Activated CD4-positive, alpha-beta T cell treated with anti-CD3 and anti-CD28 coated beads for 48 hours (primary cell): ENCODE measurements at regions not wholly inside any gene's neighbourhood (a gene's known extent, or its start where the extent isn't known, plus 50 kb on each side); places are given as distances from the start of the nearest gene placed in this dataset.
"Not testable (repeated sequence)": the region's sequence is repeated elsewhere in the genome, so short reads cannot be mapped to it uniquely, and the experiment has no call there.

Source experiments
- DNase-seq: peaks from one replicate; pipeline ENCODE4 v3.0.0-alpha.2; 2020

DNA sequence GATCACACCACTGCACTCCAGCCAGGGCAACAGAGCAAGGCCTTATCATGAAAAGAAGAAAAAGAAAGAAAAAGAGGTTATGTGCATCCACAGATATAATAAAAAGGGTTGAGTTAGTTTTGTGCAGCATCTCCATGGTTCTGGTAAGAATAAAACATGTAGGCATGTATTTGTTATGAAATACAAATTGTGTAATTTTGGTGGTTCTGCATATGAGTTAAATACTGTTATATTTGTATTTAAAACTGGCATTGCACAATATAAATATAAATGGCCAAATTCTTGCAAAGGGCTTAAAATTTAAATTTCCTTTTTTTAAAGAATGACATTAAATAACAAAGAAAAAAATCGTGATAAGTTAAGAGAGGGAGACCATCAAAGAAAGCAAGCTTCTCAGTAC lies 159.1 kb upstream of the PREP start:
- DNase-seq, result no peak

DNA sequence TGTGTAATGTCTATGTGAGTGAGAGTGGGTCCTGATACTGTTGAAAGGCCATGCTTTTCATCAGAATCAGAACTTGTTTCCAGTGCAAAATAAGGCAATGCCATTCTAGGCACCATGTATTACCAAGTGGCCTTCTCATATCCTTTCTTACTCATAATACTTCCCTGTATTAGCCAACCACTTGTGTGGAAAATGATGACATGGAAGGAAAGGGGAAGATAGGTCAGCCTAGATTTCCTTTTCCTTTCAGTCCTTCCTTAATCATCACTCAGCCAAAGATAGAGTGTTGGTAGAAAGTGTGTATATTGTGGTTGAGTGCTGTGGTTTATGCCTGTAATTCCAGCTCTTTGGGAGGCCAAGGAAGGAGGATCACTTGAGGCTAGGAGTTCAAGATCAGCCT lies 158.6 kb upstream of the PREP start:
- no peak for DNase-seq

- DNase-seq, result no peak
Measured at GRCh38 chr6:105560611-105561066, 157.8 kb upstream of the PREP start.

DNA sequence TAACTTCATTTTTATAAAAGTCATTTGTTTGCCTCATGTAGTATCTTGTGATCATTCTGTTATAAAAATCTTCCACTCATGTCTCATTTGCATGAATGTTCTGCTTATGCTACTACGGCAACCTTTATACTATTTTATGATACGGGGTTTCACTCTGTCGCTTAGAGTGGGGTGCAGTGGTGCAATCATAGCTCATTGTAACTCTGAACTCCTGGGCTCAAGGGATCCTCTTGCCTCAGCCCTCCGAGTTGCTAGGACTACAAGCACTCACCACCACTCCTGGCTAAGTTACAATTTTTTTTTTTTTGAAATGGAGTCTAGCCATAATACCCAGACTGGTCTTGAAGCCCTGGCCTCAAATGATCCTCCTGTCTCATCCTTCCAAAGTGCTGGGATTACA lies 154.4 kb upstream of the PREP start:
- DNase-seq, result no peak

- DNase-seq, result no peak
Measured at GRCh38 chr6:105553171-105553570, 150.3 kb upstream of the PREP start.

DNA sequence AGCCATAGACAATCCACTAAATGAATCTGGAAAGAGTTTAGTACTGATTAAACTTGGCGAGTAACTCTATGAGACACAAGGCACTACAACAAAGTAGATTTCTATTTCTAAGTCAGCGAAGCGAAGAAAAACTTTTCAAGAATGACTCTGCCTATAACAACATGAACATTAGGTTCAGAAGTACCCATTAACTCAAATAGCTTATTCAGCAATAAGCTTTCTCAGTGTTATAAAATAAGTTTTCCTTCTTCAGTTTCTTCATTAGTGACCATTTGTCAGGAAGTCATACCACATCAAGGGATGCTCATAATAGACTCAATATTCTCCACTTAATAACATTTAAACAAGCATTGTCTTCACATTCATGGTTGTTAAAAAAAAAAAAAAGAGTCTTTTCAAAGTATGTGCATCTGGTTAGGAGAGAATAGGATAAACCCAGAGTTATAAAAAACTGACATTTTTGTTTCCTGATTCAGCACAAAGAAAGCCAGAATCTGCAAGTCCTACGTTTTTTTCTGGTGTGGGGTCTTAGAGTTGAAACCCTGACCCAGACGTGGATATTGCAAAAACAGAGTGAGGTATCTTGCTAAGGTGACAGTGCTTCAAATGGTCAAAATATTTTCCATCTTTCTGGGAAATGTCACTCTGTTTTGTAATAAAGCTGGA lies 148.2 kb upstream of the PREP start:
- DNase-seq, result no peak

DNA sequence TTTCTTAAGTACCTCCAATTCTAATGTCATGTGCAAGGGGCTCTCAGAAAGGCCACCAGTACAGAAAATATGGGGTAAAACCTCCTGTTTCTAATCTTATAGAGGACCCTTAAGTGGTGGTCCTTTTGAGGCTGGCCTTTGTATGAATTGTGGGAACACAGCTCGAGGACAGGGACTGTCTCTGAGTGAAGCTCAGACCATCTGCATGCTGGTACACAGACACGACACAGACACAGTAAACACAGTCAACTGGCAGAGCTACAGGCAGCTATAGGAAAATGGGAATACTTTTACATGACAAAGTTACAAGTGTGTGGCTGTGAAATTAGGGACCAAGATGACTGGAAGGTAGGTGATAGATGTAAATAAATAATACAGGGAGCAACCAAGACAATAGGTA lies 143.9 kb upstream of the PREP start:
- DNase-seq, result no peak

GRCh38 chr6:105545947-105546731 lies 143.3 kb upstream of the PREP start:
- no peak for DNase-seq

DNA sequence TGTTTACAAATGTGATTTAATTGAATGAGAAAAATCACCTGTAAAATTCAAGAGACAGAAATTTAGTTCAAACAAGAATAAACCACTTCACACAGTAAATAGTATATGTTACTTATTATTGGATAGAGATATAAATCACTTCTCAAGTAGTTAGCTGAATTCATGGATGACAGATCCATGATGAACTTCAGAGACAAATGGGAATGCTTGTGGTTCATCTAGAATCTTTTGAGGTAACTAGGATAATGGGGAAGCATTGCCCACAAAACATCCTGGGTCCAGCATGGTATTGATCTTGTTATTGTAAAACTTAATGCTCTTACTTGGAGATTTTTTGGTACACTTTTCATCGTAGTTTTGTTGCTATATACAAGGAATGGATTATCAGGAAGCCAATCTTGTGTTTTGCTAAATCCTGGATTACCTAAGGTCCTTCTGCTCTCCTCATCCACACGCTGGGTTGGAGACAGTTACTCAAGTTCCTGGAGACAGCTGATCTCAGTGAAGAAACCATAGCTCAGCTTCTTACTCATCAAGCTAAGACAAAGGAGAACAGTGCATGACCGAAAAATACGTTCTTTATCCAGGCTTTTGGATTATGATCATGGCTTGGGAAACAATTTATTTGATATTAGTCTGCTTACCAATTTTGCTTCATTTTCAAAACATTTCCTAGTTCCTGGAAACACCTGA lies 142.5 kb upstream of the PREP start:
- DNase-seq, result no peak

GRCh38 chr6:105539911-105540310 lies 137.0 kb upstream of the PREP start:
- DNase-seq, result no peak

- DNase-seq, result no peak
Measured at GRCh38 chr6:105537981-105538578, 135.2 kb upstream of the PREP start.

DNA sequence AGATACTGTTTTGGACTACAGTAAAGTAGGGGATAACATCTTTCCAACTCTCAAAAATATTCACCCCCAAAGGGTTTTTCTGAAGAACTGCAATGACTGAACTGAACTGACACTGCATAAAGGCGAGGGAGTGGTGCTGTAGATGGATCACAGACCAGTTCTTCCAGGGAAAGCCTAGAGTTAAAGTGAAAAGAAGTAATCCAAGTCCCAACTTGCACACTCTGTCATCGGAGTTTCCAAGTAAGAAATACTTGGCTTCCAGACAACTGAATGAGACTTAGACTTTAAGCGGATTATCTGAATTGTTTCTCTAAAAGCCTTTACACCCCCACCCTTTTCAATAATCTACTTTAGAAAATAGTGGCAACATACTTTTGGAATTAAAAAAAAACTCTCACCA lies 134.1 kb upstream of the PREP start:
- DNase-seq, result no peak

DNA sequence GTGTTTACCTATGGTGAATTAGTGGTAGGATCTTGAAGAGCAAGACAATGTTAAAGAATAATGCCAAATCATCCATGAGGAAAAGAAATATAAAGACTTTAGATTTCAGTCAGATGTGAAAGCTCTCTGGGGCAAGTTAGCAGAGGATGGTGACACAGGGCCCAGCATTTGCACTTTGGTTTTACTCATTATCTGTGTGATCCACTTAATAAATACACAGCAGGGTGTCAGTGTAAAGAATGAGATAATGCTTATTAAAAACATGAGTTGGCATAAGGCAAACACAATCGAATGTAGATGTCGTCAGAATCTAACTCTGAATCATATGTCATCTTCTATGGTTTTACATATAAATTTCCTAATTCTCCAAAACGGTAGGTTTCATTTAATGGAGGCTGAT lies 130.4 kb upstream of the PREP start:
- no peak for DNase-seq

- no peak for DNase-seq
Measured at GRCh38 chr6:105526225-105526872, 123.5 kb upstream of the PREP start.

DNA sequence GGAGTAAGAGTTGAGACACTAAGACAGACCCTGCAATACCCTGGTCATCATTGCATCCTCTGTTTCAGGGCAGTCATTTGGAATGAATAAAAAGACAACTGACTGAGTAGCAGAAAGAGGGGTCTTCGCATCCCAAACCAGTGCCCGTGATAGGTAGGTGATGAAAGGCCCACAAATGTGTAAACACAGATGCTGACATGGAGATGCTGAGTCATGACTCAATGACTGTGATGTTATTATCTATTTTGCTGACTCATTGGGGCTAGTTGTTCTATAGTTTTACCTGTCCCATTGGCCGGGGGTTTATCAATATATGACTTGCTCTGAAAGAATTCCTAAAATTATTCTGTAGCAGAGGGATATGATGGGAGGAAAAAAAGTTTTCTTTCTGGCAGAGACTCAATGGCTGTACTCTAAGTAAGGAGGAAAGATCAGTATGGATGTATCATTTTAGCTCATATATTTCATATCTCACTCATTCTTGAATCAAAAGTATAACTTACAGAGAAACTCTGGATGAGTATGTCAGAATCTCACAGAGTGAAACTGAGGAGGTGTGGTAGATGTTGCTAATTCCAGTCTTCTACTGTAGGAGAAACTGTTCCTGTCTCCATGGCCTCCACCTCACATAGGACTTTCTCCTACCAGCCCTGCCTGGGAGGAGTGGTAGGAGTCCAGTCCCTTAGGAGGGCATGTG lies 119.9 kb upstream of the PREP start:
- no peak for DNase-seq

- no peak for DNase-seq
Measured at GRCh38 chr6:105519954-105520353, 117.1 kb upstream of the PREP start.

DNA sequence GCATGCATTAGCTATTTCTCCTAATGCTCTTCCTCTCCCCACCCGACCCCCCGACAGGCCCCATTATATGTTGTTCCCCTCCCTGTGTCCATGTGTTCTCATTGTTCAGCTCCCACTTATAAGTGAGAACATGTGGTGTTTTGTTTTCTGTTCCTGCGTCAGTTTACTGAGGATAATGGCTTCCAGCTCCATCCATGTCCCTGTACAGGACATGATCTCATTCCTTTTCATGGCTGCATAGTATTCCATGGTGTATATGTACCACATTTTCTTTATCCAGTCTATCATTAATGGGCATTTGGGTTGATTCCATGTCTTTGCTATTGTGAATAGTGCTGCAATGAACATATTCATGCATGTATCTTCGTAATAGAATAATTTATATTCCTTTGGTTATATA lies 116.1 kb upstream of the PREP start:
- DNase-seq, result not testable (repeated sequence)

GRCh38 chr6:105515054-105515453 lies 112.2 kb upstream of the PREP start:
- DNase-seq, result no peak

DNA sequence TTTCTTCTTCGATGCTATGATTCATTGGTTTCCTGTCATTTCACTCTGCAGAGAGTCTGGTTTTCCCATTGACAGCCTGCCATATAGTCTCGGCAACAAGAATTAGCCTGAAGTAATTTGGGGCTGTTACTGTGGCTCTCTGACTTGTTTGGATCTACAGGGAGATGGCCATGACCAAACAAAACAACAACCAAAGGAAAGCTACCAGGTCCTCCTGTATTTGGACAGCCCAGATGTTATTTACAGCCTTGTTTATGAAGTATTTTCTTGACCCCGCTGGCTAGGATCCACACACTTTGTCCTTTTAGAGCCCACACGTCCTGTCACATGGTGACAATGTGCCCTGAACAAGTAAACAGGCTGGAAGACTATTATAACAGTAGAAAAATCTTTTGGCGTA lies 111.4 kb upstream of the PREP start:
- no peak for DNase-seq

- DNase-seq, result no peak
Measured at GRCh38 chr6:105511639-105512038, 108.8 kb upstream of the PREP start.

GRCh38 chr6:105510746-105511145 lies 107.9 kb upstream of the PREP start:
- DNase-seq, result no peak
